Activated naive CD4-positive, alpha-beta T cell (primary cell): ENCODE measurements at regions not wholly inside any gene's neighbourhood (a gene's known extent, or its start where the extent isn't known, plus 50 kb on each side); places are given as distances from the start of the nearest gene placed in this dataset.
A peak's percentile ranks its signal among the peaks of the same experiment; 100 is the strongest.

Source experiments
- DNase-seq, 4 experiments: peaks; one replicate each; lab custom pipeline; 2025; lab: John Stamatoyannopoulos, UW

DNA sequence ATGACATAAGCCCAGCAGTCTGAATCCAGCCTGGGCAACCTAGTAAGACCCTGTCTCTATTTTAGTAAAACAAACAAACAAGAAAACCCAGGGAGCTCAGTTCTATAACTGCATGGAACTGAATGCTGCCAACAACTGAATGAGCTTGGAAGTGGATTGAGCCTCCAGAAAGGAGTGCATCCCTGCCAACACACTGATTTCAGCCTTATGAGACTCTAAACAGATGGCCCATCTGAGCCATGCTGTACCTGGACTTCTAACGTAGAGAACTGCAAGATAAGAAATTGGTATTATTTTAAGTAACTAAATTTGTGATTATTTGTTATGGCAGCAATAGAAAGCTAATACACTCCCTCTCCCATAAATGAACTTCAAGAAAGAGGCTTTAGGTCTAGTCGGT lies 150.4 kb upstream of the RAI14 start:
- DNase-seq: no peak

DNA sequence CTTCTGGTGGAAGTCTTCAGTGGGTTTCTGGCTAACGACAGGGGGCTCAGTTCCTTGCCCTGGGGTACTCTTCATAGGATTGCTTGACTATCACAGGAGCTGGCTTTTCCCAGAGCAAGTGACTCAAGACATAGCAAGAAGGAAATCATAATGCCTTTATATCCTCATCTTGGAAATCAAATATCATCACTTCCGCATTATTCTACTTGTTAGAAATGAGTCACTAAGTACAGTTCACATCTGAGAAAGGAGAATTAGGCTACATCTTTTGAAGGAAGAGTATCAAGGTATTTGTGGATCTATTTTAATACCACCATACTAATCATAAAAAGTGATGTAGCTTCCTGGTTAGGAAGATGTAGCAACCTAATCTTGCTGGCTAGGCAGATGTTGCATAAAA lies 148.2 kb upstream of the RAI14 start:
- no peak for DNase-seq

DNA sequence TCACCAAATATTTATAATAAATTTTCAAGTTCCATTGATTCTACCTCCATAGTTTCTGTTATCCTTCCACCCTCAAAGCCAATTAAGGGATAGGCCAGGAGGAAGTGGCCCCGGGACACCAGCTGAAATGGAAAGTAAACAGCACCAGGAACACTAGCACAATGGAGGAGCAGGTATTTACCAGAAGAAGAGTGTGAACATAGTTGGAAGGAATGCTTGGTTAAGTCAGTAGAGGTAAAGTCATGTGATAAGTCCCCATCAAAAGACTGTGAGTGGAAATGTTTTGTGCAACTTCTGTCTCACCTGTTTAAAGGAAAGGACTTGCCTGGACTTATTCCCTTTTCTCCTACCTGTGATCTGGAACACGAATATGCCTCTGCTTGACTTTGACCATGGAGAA lies 146.7 kb upstream of the RAI14 start:
- no peak for DNase-seq

DNA sequence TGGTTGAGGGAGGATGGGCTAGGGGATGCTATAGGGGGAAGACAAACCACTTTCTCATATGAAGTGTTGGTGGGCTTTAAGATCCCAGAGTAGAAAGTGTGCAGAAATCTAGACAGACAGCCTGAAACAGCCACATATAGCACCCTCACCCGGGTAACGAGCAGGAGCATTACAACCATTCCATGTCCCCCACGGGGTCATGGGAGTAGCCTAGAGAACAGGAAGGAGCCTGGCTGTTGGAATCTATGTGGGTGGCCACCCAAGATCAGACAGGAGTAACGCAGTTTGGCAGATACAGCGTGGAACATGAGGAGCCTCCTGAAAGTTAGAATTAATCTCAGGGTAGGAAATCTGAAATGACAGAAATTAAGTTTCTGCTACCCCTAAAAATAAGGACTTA lies 146.1 kb upstream of the RAI14 start:
- no peak for DNase-seq

DNA sequence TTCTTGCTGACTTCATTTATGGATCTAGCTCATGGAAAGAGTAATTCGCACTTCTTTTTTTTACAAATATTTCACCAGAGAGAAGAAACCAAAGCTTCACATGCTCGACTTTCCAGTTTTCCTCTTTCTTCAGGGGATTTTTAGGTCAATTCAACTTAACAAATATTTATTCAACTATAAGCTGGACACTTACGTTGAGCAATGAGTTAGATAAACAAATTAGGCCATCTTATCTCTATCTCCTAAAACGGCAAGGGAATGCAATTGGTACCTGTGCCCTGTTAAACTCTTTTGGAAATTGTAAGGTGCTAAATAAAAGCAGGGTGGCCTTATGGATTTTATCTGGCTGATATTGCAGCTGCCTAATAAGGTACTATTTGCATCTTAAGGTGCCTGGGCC lies 145.1 kb upstream of the RAI14 start:
- DNase-seq: no peak

DNA sequence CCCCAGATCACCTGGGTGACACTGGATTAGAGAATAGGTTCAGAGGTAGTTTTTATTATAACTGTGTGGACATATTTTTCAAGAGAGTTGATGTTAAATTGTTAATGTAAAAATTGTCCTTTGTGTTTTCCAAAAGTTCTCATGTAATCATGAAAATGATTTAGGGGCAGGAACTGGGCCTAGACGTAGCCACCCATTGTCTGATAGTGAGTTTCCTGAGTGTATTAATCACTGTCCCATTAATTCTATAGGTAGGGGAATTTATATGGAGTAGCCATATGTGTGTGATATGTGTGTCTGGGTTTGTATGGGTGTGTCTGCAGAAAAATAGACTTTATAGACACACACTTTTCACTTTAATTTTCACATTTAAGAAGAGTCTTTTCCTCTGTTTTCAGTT lies 144.6 kb upstream of the RAI14 start:
- DNase-seq: no peak

DNA sequence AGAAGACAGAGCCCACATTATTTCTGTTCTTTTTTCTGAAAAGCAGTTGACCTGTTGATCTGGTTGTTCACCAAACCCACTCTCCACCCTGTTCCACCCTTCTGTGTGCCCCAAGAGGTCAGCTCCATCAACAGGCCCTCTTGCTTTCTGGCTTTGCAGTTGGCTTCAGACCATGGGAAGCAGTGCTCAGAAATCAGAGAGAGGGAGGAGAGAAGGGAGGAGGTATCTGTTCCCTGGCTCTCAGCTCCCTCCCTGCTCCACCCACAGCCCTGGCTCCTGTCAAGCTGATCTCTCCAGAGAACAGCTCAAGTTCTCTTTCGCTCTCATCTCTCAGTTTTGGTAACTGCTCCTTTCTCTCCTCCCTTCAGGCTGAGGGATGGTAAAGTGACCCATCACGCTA lies 144.2 kb upstream of the RAI14 start:
- no peak for DNase-seq

DNA sequence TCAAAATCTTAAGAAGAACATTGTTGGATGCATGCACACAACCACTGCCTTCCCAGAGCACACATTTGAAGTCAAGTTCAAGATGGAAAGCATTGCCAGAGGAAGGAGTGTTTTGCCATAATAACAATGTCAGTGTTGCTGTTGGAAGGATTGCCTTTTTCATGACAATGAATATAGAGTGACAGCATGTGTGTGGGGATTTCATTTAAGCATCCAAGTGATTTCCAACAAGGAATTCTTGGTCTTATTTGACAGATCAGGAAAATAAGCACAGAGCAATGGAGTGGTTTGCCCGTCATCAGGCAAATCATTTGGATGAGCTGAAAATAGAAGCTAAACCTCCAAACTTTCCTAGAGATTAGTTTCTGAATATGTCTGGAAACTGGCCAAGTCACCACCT lies 140.0 kb upstream of the RAI14 start:
- DNase-seq: no peak

DNA sequence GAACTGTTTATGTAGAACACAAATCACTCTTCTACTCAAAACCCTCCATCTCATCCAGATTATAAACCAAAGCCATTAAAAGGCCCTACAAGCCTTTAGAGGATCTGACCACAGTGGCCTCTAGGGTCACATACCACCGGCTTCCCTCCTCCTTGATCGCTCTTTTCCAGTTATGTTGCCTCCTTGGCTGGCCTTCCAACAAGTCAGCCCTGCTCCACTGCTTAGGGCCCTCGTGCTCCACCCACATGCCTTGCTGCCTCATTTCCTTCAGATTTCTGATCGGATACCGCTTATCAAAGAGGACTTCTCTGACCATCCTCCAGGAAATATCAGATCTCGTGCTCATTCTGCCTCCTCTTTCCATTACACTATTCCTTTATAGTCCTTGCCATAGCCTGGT lies 139.4 kb upstream of the RAI14 start:
- no peak for DNase-seq

DNA sequence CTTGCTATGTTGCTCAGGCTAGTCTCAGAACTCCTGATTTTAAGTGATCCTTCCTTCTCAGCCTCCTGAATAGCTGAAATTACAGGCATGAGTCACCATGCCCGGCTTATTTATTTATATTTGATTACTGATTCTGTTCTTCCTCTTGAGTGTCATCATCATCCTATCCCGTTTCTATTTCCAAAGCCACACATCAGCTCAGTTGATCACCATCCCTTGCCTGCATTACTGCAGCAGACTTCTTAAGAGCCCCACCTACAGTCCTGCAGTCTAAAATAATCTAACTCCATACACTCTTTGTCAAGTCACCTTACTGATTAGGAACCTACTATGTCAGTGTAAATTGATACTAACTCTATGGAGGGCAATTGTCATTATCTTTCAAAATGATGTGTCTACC lies 138.9 kb upstream of the RAI14 start:
- DNase-seq: no peak

DNA sequence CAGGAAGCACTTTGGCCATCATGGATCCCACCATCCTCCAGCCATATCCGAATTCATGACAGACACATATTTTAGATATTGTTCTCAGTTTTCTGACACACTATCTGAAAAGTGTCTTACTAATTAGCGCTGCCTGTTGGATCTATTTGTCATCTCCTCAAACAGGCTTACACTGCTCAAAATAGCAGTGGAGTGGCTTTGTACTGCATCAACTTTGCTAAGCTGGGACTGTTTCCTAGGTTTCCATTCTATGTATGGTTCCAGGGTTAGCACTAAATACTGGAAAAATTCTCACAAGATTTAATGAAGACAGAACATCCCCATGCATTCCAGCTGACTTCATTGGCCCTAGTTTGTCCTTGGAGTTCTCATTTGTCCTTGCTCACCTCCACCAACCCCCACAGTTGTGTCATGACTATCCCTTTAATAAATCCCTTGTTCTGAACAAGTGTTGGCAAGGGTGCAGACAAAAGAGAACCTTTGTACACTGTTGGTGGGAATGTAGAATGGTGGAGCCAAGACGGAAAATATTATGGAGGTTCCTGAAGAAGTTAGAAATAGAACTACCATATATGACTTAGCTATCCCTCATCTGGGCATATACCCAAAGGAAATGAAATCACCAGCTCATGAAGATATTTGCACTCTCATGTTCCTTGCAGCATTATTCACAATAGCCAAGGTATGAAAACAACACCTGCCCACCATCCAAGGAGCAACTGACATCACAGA lies 136.5 kb upstream of the RAI14 start:
- DNase-seq: no peak

DNA sequence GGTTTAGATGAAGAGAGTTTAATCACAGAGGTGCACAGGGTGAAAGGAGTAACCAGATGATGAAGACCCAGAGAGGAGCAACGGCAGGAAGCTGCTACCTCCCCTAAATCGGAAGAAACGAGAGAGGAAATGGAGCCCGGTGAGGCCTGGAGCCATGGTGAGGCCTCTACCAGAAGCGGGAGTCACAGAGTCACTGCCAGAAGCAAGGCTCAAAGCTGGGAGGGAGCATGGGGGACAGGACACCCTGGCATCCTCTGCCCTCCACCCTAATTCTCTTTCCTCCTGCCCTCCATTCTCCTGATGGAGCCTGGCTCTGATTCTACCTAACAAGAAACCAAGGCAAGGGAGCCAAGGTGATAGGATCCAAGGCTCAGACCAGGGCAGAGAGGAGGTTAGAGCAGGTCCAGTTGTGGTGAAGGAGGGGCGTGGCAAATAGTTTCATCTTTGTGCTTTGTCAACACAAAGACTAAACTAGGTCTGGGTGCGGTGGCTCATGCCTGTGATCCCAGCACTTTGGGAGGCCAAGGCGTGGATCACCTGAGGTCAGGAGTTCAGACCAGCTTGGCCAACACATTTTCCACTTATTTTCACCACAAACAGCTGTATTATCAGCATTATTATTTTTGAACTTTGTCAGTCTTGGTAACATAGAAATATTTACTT lies 134.4 kb upstream of the RAI14 start:
- no peak for DNase-seq

DNA sequence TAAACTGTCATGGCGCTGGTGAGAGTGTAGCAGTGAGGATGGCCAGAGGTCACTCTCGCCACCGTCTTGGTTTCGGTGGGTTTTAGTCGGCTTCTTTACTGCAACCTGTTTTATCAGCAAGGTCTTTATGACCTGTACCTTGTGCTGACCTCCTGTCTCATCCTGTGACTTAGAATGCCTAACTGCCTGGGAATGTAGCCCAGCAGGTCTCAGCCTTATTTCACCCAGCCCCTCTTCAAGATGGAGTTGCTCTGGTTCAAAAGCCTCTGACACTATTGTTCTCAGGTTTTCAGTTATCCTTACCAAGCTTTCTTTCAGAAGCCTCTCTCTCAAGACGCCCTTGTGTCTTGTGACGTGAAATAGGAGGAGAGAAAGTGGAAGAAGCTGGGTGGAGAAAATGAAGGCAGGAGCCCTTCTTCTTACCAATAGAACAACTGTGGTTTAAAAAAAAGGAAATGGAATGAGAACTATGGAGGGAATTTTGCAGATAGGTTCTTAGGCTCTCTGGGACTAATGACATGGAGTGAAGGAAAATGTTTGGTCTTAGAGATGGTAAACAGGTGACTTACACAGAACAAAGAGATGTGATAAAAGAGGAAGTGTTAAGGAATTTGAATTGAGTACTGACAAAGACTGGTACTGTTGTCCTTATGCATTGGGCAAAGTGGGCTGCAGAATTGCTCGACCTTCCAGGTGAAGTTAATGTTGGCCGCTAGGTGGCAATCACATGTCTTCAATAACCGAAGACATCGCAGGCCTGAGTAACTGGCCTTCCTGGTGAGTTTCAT lies 133.3 kb upstream of the RAI14 start:
- peak in 3 of 4 experiments; percentile 5 to 12 (median 9) for DNase-seq

DNA sequence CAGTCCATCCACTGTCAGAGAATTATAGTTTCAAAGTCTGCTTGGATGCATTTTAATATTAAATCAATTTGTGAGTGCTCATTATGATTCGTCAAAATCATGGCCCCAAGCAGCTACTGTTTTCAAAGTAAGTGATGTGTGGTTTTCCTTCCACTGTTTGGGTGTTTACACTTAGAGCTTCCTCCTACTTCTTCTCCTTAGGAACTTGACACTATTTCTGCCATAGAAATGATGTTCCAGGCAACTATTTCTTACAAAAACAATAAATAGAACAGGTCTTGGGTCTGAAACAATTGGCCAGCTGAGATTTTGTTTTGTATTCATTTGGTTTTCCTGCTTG lies 132.8 kb upstream of the RAI14 start:
- DNase-seq: no peak

DNA sequence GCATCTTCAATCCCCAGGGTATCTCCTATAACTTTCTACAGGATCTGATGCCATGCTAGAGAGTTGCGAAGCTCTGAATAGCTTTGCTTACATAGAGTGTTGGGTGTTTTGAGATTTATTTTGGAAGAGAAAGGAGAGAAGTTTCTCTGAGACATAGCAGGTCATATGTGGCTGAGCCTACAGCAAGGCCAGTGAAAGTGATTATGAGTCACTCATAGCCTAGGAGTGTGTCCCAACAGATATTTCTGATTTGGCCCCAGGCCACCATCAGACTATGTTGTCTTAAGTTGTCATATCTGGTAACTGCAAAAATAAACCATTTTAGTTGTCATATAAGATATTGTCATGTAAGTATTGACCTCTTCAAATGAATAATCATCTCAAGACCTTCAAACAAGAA lies 132.0 kb upstream of the RAI14 start:
- DNase-seq: no peak

DNA sequence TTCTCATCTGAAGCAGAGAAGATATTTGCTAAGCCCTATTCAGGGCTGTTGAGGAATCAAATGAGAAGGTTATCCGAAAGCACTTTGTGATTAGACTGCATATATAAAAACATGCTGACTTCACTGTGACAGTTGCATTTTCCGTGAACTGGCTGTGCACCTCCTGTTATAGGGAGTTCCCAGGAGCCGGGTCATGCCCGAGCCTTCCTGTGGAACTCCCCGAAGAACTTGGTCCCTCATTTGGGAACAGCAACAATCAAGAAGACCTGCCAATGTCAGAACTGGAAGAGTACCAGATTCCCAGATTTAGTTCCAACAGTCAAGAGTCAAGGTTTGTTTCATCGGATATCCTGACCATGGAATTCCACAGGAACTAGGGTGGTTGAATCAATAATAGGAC lies 130.4 kb upstream of the RAI14 start:
- DNase-seq: no peak

DNA sequence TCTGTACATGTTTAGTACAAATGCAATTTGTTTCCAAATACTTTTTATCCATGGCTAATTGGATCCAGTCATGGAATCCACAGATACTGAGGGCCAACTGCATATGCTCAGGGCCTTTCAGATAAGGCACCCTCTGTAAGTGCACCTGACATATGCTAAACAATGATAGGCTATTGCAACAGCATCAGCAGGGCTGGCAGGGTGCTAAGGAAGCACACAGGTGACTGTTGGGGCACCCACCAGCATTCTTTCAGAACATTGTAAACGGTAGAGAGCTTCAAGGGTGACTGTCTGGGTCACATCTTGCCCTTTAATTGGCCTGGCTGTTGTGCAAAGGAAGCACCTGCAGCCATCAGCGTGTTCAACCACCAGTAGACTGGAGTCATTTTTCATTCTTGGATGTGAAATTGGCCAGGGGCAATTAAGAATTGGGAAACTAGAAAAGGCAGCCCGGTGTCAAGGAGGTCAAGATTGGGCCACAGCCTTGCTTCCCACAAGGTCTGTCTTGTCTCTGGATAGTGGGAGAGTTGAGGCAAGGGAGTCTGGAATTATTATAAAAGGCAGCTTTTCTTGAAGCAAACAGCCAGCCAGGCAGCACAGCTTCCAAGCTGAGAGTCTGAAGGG lies 129.3 kb upstream of the RAI14 start:
- DNase-seq: no peak

DNA sequence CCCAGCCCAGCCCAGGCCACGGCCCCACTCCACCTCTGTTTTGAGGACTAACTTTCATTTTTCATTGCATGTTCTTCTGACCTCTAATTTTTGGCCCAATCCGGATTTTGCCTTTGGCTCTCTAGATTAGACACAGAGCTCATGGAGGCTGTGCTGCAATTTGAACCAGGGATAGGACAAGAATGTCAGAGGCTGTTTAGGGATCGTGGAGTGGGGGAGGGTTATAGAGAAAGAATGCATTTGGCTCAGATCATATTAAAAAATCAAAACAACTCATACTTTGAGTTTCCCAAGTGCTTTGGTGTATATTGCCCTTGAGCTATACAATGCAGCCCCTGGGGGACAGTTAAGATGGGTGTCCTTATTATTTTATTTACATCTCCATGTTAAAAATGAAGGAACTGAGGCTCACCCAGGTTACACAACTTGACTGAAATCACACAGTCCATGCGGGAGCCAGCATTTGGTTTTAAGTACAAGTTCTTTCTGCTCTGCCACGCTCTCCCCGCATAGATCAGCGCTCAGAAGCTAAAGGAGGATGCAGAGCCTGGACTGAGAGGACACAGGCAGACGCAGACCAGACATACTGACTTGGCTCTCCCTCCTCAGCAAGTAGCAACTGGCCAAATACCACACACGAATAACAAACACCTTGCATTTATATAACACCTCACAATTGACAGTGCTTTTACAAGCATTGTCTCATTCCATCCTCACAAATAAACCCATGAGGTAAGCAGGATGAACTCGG lies 126.4 kb upstream of the RAI14 start:
- no peak for DNase-seq

DNA sequence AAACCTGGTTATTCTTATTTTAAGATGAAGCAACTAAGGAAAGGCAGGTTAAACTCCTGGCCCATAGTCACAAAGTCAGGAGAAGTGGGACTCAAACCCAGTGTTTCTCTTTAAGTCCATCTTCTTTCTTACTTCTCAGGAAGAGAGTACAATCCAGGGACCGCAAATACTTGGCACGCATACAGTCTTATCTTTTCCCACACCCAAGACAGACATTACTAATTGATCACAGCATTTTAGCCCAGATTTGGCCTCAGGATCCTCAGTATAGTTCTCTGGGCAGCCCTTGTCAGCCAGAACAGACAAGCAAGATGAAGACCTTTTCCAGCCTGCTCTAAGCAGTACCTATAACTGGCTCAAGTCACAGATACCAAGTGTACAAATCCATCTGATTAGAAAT lies 125.5 kb upstream of the RAI14 start:
- no peak for DNase-seq

DNA sequence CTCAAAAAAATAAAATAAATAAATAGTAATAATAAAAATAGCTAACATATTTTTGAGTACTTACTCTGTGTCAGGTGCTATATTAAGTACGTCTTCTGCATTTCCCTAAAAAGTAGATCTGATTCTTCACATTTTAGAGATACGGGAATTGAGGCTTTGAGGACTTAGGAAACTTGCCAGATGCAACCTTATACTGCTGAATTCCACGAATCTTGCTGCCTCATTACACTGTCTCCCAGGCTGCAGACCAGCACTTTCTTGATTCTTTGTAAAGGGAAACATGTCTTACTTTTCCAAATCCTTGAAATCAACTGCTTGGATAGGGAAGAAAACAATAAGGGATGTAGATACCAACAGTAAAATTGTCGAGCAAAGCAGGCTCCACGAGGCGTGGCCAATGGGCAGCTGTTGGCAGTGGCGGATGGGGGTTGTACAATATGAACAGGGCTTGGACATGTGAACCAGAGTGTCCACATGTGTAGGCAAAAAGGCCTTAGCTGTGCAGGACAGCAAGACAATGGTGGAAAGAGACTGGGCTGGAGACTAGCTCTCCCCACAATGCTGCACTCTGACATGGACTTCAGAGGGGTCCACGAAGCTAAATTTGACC lies 124.3 kb upstream of the RAI14 start:
- no peak for DNase-seq

DNA sequence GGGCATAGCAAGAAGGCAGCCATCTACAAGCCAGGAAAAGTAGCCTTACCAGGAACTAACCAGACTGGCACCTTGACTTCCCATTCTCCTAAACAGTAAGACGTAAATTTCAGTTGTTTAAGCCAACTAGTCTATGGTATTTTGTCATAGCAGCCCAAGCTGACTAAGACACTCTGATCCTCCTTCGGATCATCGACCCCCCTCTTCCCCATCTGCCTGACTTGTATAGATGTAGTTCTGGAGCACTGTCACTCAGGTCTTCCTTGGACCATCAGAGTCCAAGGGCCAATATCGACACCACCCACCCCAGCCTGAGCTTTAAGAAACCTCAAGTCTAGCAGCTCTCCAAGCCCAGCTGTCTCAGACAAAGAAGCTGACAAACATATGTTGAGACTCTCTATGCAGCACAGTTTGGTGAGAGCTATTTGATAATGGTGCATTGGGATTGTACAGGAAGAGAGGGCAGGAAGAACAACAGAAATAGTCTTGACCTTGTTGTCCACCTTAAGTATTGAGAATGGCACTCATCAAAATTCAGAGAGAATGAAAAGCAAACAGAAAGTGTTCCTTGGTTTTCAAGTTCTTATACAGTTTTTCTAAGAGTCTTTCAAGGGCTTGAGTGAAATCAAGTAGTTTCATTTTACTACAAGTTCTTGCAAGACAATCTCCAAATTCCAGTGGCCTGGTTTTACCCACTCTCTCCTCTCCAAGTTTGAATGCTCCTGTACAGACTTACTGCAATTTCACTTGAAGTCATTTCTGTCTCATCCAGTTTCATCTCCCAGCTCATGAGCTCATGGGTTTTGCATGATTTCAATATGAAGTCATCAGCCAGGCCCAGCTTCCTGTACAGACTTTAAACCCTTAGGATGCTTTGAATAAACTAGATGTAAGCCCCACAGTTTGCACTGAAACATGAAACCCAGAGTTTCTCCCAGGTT lies 122.3 kb upstream of the RAI14 start:
- DNase-seq: no peak
